H1 (cell line): ENCODE measurements at regions not wholly inside any gene's neighbourhood (a gene's known extent, or its start where the extent isn't known, plus 50 kb on each side); places are given as distances from the start of the nearest gene placed in this dataset.

Experiments used
- CTCF ChIA-PET: fragments of 300-600 bp; sonication (Branson Sonifier 250); formaldehyde crosslinking; loops from one replicate; lab custom pipeline; 2021; ENCODE audit not compliant: partially characterized antibody; lab: Charles Lee
- POLR2A ChIA-PET: fragments of 300-600 bp; sonication (Branson Sonifier 250); formaldehyde crosslinking; loops from one replicate; lab custom pipeline; 2021; ENCODE audit warnings: inconsistent platforms; ENCODE audit not compliant: partially characterized antibody; lab: Charles Lee
- DNase-seq, 2 experiments: peaks; one replicate each; pipeline versions ENCODE4 v3.0.0 to v3.0.0-alpha.2; 2010 to 2022; ENCODE audit warnings: low spot score in 2 of 2, low read depth in 1 of 2, mixed read lengths in 1 of 2
- FAIRE-seq: peaks from 2 replicates; lab custom pipeline; 2011; peaks lifted over from hg19 to GRCh38; lab: Jason Lieb, UNC
- H2AFZ ChIP-seq: 2 replicates; pipeline ENCODE4 v1.8.1; 2012; ENCODE audit warnings: low read length, inconsistent platforms
- H2AK5ac ChIP-seq: 2 replicates; pipeline ENCODE4 v1.6.1; 2013; ENCODE audit warnings: low read depth, low read length
- H2BK120ac ChIP-seq: replicated peaks from 2 replicates; pipeline ENCODE3; 2013; ENCODE audit warnings: low read depth, low read length, inconsistent platforms
- H2BK12ac ChIP-seq: 2 replicates; pipeline ENCODE4 v1.6.1; 2013; ENCODE audit warnings: low read depth, low read length
- H2BK15ac ChIP-seq: 2 replicates; pipeline ENCODE4 v1.6.1; 2013; ENCODE audit warnings: low read length
- H2BK20ac ChIP-seq: 2 replicates; pipeline ENCODE4 v1.6.1; 2013; ENCODE audit warnings: low read length
- H2BK5ac ChIP-seq: 2 replicates; pipeline ENCODE4 v1.6.1; 2013; ENCODE audit warnings: low read depth, low read length
- H3K14ac ChIP-seq: 2 replicates; pipeline ENCODE4 v1.6.1; 2013; ENCODE audit warnings: inconsistent platforms; ENCODE audit not compliant: insufficient read length
- H3K18ac ChIP-seq: 2 replicates; pipeline ENCODE4 v1.6.1; 2013; ENCODE audit warnings: low read length; ENCODE audit errors: extremely low read depth
- H3K23ac ChIP-seq: 2 replicates; pipeline ENCODE4 v1.6.1; 2013; ENCODE audit warnings: inconsistent platforms; ENCODE audit not compliant: insufficient read length
- H3K23me2 ChIP-seq: 2 replicates; pipeline ENCODE4 v1.6.1; 2013; ENCODE audit warnings: low read depth, low read length
- H3K27ac ChIP-seq: 2 replicates; pipeline ENCODE4 v1.6.1; 2011; ENCODE audit warnings: low read depth, low read length, inconsistent platforms
- H3K27me3 ChIP-seq, 4 experiments: replicated peaks in 1 of 4; 1 replicate in 1 of 4; 2 replicates in 3 of 4; pipeline versions ENCODE4 v1.6.1 to v1.8.1; 2011 to 2013; ENCODE audit warnings: low read length in 3 of 4, mild to moderate bottlenecking in 3 of 4, inconsistent platforms in 2 of 4, mixed read lengths in 2 of 4, moderate library complexity in 1 of 4; ENCODE audit not compliant: control insufficient read depth in 3 of 4, insufficient read depth in 3 of 4; ENCODE audit errors: extremely low read depth in 1 of 4
- H3K36me3 ChIP-seq, 4 experiments: 2 replicates each; pipeline versions ENCODE4 v1.6.1 to v1.8.1; 2011 to 2013; ENCODE audit warnings: mild to moderate bottlenecking in 4 of 4, low read length in 3 of 4, moderate library complexity in 2 of 4, control low read depth in 1 of 4, inconsistent platforms in 1 of 4; ENCODE audit not compliant: insufficient read depth in 4 of 4, control insufficient read depth in 2 of 4
- H3K4ac ChIP-seq: replicated peaks from 2 replicates; pipeline ENCODE3; 2013; ENCODE audit warnings: low read length, low read depth, mixed read lengths, inconsistent platforms; ENCODE audit not compliant: insufficient read length
- H3K4me1 ChIP-seq, 4 experiments: replicated peaks in 1 of 4; 1 replicate in 1 of 4; 2 replicates in 3 of 4; pipeline versions ENCODE4 v1.6.1 to v1.8.1; 2011 to 2013; ENCODE audit warnings: low read length in 3 of 4, inconsistent platforms in 2 of 4, mixed read lengths in 1 of 4; ENCODE audit not compliant: insufficient read depth in 4 of 4, control insufficient read depth in 3 of 4
- H3K4me2 ChIP-seq, 2 experiments: 2 replicates each; pipeline versions ENCODE4 v1.6.1 to v1.8.1; 2011 to 2013; ENCODE audit warnings: low read depth in 2 of 2, low read length in 2 of 2, control low read depth in 1 of 2, inconsistent platforms in 1 of 2, mild to moderate bottlenecking in 1 of 2; ENCODE audit not compliant: insufficient read depth in 1 of 2
- H3K4me3 ChIP-seq, 4 experiments: fragments of 200-600, 300-600 bp in 1 of 4; sonication (generic), shearing (Covaris generic), sonication (Bioruptor Twin) in 1 of 4; 2 replicates each; pipeline versions ENCODE4 v1.5.1 to v1.8.1; 2011 to 2016; ENCODE audit warnings: low read length in 4 of 4, low read depth in 3 of 4, control low read depth in 2 of 4, inconsistent platforms in 2 of 4, mild to moderate bottlenecking in 2 of 4, mixed read lengths in 1 of 4, moderate library complexity in 1 of 4; ENCODE audit not compliant: insufficient read depth in 2 of 4; ENCODE audit errors: extremely low read depth in 1 of 4
- H3K56ac ChIP-seq: replicated peaks from 2 replicates; pipeline ENCODE3; 2013; ENCODE audit warnings: low read depth, mild to moderate bottlenecking, mixed read lengths, low read length, inconsistent platforms; ENCODE audit not compliant: insufficient read length
- H3K79me1 ChIP-seq: 2 replicates; pipeline ENCODE4 v1.6.1; 2013; ENCODE audit warnings: low read depth, low read length, control low read depth
- H3K79me2 ChIP-seq, 2 experiments: 2 replicates each; pipeline versions ENCODE4 v1.6.1 to v1.8.1; 2012 to 2013; ENCODE audit warnings: low read length in 2 of 2, mild to moderate bottlenecking in 2 of 2, inconsistent platforms in 1 of 2; ENCODE audit not compliant: insufficient read depth in 2 of 2, control insufficient read depth in 1 of 2
- H3K9ac ChIP-seq, 4 experiments: replicated peaks in 1 of 4; 1 replicate in 1 of 4; 2 replicates in 3 of 4; pipeline versions ENCODE4 v1.6.1 to v1.8.1; 2011 to 2013; ENCODE audit warnings: low read depth in 3 of 4, low read length in 3 of 4, control low read depth in 2 of 4, mild to moderate bottlenecking in 2 of 4, moderate library complexity in 2 of 4, inconsistent platforms in 1 of 4; ENCODE audit errors: extremely low read depth in 1 of 4
- H3K9me3 ChIP-seq, 2 experiments: 2 replicates each; pipeline versions ENCODE4 v1.6.1 to v1.8.1; 2012 to 2013; ENCODE audit warnings: mild to moderate bottlenecking in 2 of 2, moderate library complexity in 2 of 2, control low read depth in 1 of 2, inconsistent platforms in 1 of 2, low read depth in 1 of 2, low read length in 1 of 2, mixed read lengths in 1 of 2; ENCODE audit not compliant: insufficient read depth in 2 of 2
- H4K20me1 ChIP-seq, 2 experiments: replicated peaks in 1 of 2; 2 replicates each; pipeline versions ENCODE3 to v1.8.1; 2011 to 2013; ENCODE audit warnings: inconsistent platforms in 2 of 2, low read length in 2 of 2, mild to moderate bottlenecking in 1 of 2; ENCODE audit not compliant: insufficient read depth in 2 of 2, control insufficient read depth in 1 of 2
- H4K5ac ChIP-seq: 2 replicates; pipeline ENCODE4 v1.6.1; 2013; ENCODE audit warnings: low read length, low read depth, mixed read lengths, inconsistent platforms; ENCODE audit not compliant: insufficient read length
- H4K8ac ChIP-seq: 2 replicates; pipeline ENCODE4 v1.8.0; 2013; ENCODE audit warnings: mild to moderate bottlenecking, moderate library complexity, low read length, inconsistent platforms; ENCODE audit not compliant: insufficient read depth; ENCODE audit errors: extremely low read depth
- H4K91ac ChIP-seq: replicated peaks from 2 replicates; pipeline ENCODE3; 2013; ENCODE audit warnings: low read length, mixed read lengths, inconsistent platforms; ENCODE audit not compliant: insufficient read length
- CEBPB ChIP-seq: IDR thresholded peaks from 2 replicates; pipeline ENCODE4 v1.6.1; 2012; ENCODE audit warnings: low read depth, low read length
- CREB1 ChIP-seq: IDR thresholded peaks from 2 replicates; pipeline ENCODE4 v1.6.1; 2012; ENCODE audit warnings: inconsistent platforms
- CTCF ChIP-seq, 3 experiments: IDR thresholded peaks; 1 replicate in 2 of 3; 2 replicates in 1 of 3; pipeline versions ENCODE4 v1.5.1 to v1.6.1; 2011; ENCODE audit warnings: low read length in 3 of 3, mild to moderate bottlenecking in 3 of 3, inconsistent platforms in 2 of 3, low read depth in 1 of 3, moderate library complexity in 1 of 3; ENCODE audit not compliant: insufficient read depth in 1 of 3; ENCODE audit errors: control extremely low read depth in 1 of 3
- EGR1 ChIP-seq: IDR thresholded peaks from 2 replicates; pipeline ENCODE4 v1.6.1; 2011; ENCODE audit warnings: low read depth, low read length, borderline replicate concordance
- EZH2 ChIP-seq: fragments of 200-600 bp; sonication (generic); IDR thresholded peaks from 2 replicates; pipeline ENCODE4 v1.7.1; 2012; ENCODE audit warnings: low read depth, mild to moderate bottlenecking, moderate library complexity, low read length, inconsistent platforms; ENCODE audit not compliant: severe bottlenecking
- HDAC2 ChIP-seq, 2 experiments: fragments of 300-600 bp in 1 of 2; sonication (generic) in 1 of 2; IDR thresholded peaks; 2 replicates each; pipeline ENCODE4 v1.6.1; 2011 to 2012; ENCODE audit warnings: low read depth in 2 of 2, low read length in 2 of 2, mild to moderate bottlenecking in 2 of 2, moderate library complexity in 2 of 2, borderline replicate concordance in 1 of 2, inconsistent platforms in 1 of 2
- KDM4A ChIP-seq: IDR thresholded peaks from one replicate; pipeline ENCODE4 v1.7.1; 2012; ENCODE audit warnings: low read depth, mild to moderate bottlenecking, moderate library complexity, low read length, inconsistent platforms; ENCODE audit not compliant: severe bottlenecking
- POLR2A ChIP-seq, 2 experiments: IDR thresholded peaks; 1 replicate in 1 of 2; 2 replicates in 1 of 2; pipeline ENCODE4 v1.6.1; 2011; ENCODE audit warnings: low read depth in 2 of 2, low read length in 2 of 2, mild to moderate bottlenecking in 2 of 2; ENCODE audit errors: control extremely low read depth in 1 of 2
- POU5F1 ChIP-seq: IDR thresholded peaks from 2 replicates; pipeline ENCODE4 v1.6.1; 2011; ENCODE audit warnings: low read depth, mild to moderate bottlenecking, low read length, moderate library complexity
- SP2 ChIP-seq: IDR thresholded peaks from 2 replicates; pipeline ENCODE4 v1.6.1; 2012; ENCODE audit warnings: mild to moderate bottlenecking, low read length, inconsistent platforms
- TCF12 ChIP-seq: IDR thresholded peaks from 2 replicates; pipeline ENCODE4 v1.6.1; 2011; ENCODE audit warnings: low read depth, mild to moderate bottlenecking, low read length
- WGBS, 2 experiments: shearing (Covaris generic) in 1 of 2; methylation state at CpG; one replicate each; pipeline versions ENCODE4 v1.1.6 to v1.1.7; 2013 to 2015; ENCODE audit warnings: low lambda C conversion rate in 2 of 2, mixed read lengths in 2 of 2, inconsistent platforms in 1 of 2, low coverage in 1 of 2, missing lambda C conversion rate in 1 of 2; ENCODE audit not compliant: insufficient replicate concordance in 2 of 2, insufficient coverage in 1 of 2, insufficient read length in 1 of 2; ENCODE audit errors: extremely low coverage in 1 of 2, missing lambda C conversion rate in 1 of 2; 5-methylcytosine and 5-hydroxymethylcytosine counted together

GRCh38 chr9:17864951-17865350 is 286.1 kb downstream of the SH3GL2 start:
- Histone ChIP-seq H2AK5ac (no peak overlapping the region), H3K23me2 (no peaks in the 10 kb centered on the region), H3K4me2 (no peak overlapping the region), H4K91ac (no peak overlapping the region), H3K23ac (no peak overlapping the region), H4K20me1 (no peaks in the 10 kb centered on the region), H2BK12ac (no peak overlapping the region), H2AFZ (no peak overlapping the region), H3K79me1 (no peaks in the 10 kb centered on the region), H3K4ac (no peak overlapping the region), H4K5ac (no peak overlapping the region), H2BK5ac (no peak overlapping the region), H3K9ac (no peak overlapping the region), H3K9me3 (no peaks in the 10 kb centered on the region), H3K36me3 (no peaks in the 10 kb centered on the region), H3K18ac (no peak overlapping the region), H3K4me3 (no peak overlapping the region), H2BK15ac (no peak overlapping the region), H3K56ac (no peak overlapping the region), H3K14ac (no peak overlapping the region), H3K4me1 (no peaks in the 10 kb centered on the region), H3K27ac (no peak overlapping the region), H3K79me2 (no peaks in the 10 kb centered on the region), H2BK20ac (no peak overlapping the region), H2BK120ac (no peak overlapping the region), H3K27me3 (no peaks in the 10 kb centered on the region), H4K8ac (no peak overlapping the region)
- POLR2A ChIA-PET = no interaction called here
- WGBS, 2 experiments = 91% methylated on average over 1 of the region's 1 CpG; no CpG with 5 or more reads in 1 of the 2 experiments
- CTCF ChIA-PET = interaction anchor here (0.6 kb wide), 1 partner anchor 278 kb away, joined by 3 read pairs; no protein-coding TSS in a partner anchor
- DNase-seq (no peak), FAIRE-seq (no peak)
- TF ChIP-seq EGR1 (no peak), SP2 (no peak), CREB1 (no peak), TCF12 (no peak), EZH2 (no peak), POU5F1 (no peak), POLR2A (IDR thresholded peaks at IDR 0.05; ENCODE audit: control extremely low read depth in 1 of 2, low read depth in 2 of 2, low read length in 2 of 2) (no peak), CTCF (IDR thresholded peaks at IDR 0.05; ENCODE audit: control extremely low read depth in 1 of 3, insufficient read depth in 1 of 3, low read depth in 1 of 3, low read length in 3 of 3) (no peak), KDM4A (no peak), HDAC2 (IDR thresholded peaks at IDR 0.05; ENCODE audit: borderline replicate concordance in 1 of 2, low read depth in 2 of 2, low read length in 2 of 2) (no peak), CEBPB (no peak)
